Gastrocnemius medialis (tissue), 4 donors: ENCODE measurements at regions not wholly inside any gene's neighbourhood (a gene's known extent, or its start where the extent isn't known, plus 50 kb on each side); places are given as distances from the start of the nearest gene placed in this dataset.

ENCODE experiments used
- ATAC-seq, 2 donors: fragments of 150-250 bp; one replicate each; pipeline ENCODE4 v1.9.1; 2016
- DNase-seq, 2 donors: peaks; one replicate each; pipeline ENCODE4 v3.0.0-alpha.2; 2019
- H3K27ac ChIP-seq, 4 donors: fragments of 200-600 bp; sonication (generic); 1 replicate in 1 of 4; 2 replicates in 3 of 4; pipeline ENCODE4 v1.5.1; 2016 to 2018; ENCODE audit warnings: mild to moderate bottlenecking in 2 of 4, moderate library complexity in 1 of 4
- H3K27me3 ChIP-seq, 3 donors: fragments of 200-600 bp; sonication (generic) in 2 of 3; 1 replicate in 1 of 3; 2 replicates in 2 of 3; pipeline versions ENCODE4 v1.5.1 to v1.6.0; 2016 to 2019; ENCODE audit warnings: mild to moderate bottlenecking in 1 of 3, moderate library complexity in 1 of 3
- H3K36me3 ChIP-seq, 2 donors: fragments of 200-600 bp; sonication (generic) in 1 of 2; one replicate each; pipeline ENCODE4 v1.5.1; 2017 to 2018
- H3K4me1 ChIP-seq, 2 donors: fragments of 200-600 bp; sonication (generic) in 1 of 2; one replicate each; pipeline ENCODE4 v1.5.1; 2016 to 2017; ENCODE audit warnings: mild to moderate bottlenecking in 2 of 2
- H3K4me3 ChIP-seq, 4 donors: fragments of 200-600 bp; sonication (generic) in 3 of 4; 1 replicate in 1 of 4; 2 replicates in 3 of 4; pipeline ENCODE4 v1.5.1; 2016 to 2019; ENCODE audit warnings: mild to moderate bottlenecking in 2 of 4
- H3K9me3 ChIP-seq, 3 donors: fragments of 200-600 bp; sonication (generic) in 2 of 3; 1 replicate in 1 of 3; 2 replicates in 2 of 3; pipeline ENCODE4 v1.5.1; 2016 to 2019
- POLR2A ChIP-seq, 2 donors: fragments of 450-650 bp; IDR thresholded peaks; one replicate each; pipeline ENCODE4 v1.6.1; 2017; ENCODE audit warnings: antibody characterized with exemption in 2 of 2, mild to moderate bottlenecking in 2 of 2, moderate library complexity in 2 of 2
- in situ Hi-C, 4 donors: fragments of 200-750 bp; cut with MboI; loops; one replicate each; pipeline versions ENCODE4 v1.15.0 to v1.8.0; 2017; ENCODE audit warnings: low sequenced_read_pairs in 4 of 4
- intact Hi-C: fragments of 100-400 bp; cut with DNase I; formaldehyde crosslinking; loops from one replicate; pipeline ENCODE4 v1.15.1; 2023; ENCODE audit warnings: low total_unique reads
- TF ChIP-seq, protein P1 (sequence below), 5 experiments: fragments of 450-650 bp in 3 of 5; fragments of 200-600 bp in 2 of 5; sonication (generic) in 2 of 5; IDR thresholded peaks in 4 of 5; conservative IDR thresholded peaks in 1 of 5; 1 replicate in 4 of 5; 2 replicates in 1 of 5; pipeline ENCODE4 v1.5.1; 2016 to 2019; ENCODE audit warnings: antibody characterized with exemption in 5 of 5, mild to moderate bottlenecking in 3 of 5, moderate library complexity in 3 of 5

- H3K4me3 ChIP-seq: no peak overlapping the region
- H3K27me3 ChIP-seq: no peaks in the 10 kb centered on the region
- H3K4me1 ChIP-seq: no peaks in the 10 kb centered on the region
- in situ Hi-C loops: no loop called here
- H3K27ac ChIP-seq: no peak overlapping the region
- ATAC-seq (no peak), DNase-seq (no peak)
- H3K9me3 ChIP-seq: no peaks in the 10 kb centered on the region
- TF ChIP-seq, protein P1, sequence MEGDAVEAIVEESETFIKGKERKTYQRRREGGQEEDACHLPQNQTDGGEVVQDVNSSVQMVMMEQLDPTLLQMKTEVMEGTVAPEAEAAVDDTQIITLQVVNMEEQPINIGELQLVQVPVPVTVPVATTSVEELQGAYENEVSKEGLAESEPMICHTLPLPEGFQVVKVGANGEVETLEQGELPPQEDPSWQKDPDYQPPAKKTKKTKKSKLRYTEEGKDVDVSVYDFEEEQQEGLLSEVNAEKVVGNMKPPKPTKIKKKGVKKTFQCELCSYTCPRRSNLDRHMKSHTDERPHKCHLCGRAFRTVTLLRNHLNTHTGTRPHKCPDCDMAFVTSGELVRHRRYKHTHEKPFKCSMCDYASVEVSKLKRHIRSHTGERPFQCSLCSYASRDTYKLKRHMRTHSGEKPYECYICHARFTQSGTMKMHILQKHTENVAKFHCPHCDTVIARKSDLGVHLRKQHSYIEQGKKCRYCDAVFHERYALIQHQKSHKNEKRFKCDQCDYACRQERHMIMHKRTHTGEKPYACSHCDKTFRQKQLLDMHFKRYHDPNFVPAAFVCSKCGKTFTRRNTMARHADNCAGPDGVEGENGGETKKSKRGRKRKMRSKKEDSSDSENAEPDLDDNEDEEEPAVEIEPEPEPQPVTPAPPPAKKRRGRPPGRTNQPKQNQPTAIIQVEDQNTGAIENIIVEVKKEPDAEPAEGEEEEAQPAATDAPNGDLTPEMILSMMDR (IDR thresholded peaks at IDR 0.05 in 4 of 5, conservative IDR thresholded peaks at IDR 0.05 in 1 of 5): no peak
- TF ChIP-seq POLR2A (IDR thresholded peaks at IDR 0.05): no peak
- intact Hi-C loops: no loop called here
- no peaks in the 10 kb centered on the region for H3K36me3 ChIP-seq
Observed at GRCh38 chr6:12480379-12480778, 190.2 kb downstream of the EDN1 start.

GRCh38 chr6:12481292-12481691 lies 191.1 kb downstream of the EDN1 start:
- no peaks in the 10 kb centered on the region for H3K9me3 ChIP-seq
- ATAC-seq (no peak), DNase-seq (no peak)
- TF ChIP-seq, protein P1 (IDR thresholded peaks at IDR 0.05 in 4 of 5, conservative IDR thresholded peaks at IDR 0.05 in 1 of 5): no peak
- no peak for TF ChIP-seq POLR2A (IDR thresholded peaks at IDR 0.05)
- no peak overlapping the region for H3K27ac ChIP-seq
- H3K27me3 ChIP-seq: no peaks in the 10 kb centered on the region
- in situ Hi-C loops: no loop called here
- H3K36me3 ChIP-seq: no peaks in the 10 kb centered on the region
- H3K4me1 ChIP-seq: no peaks in the 10 kb centered on the region
- intact Hi-C loops: no loop called here
- no peak overlapping the region for H3K4me3 ChIP-seq

DNA sequence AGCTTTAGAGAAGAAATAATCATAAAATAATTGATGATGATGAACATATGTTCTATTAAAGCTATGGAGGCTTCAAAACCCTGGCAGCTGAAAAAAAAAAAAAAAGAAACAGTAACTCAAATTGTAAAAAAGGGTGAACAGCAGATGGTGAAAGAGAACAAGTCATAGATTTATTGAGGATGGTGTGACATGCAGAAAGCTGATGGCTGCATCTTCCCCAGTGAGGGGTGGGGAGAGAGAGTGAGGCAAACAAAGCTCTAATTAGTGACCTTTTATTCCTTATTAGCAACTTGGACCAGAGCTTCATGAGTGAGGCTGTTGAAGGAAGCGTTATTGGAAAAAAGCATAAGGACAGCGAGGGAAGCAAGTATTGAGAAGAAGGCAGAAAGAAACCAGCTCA lies 191.7 kb downstream of the EDN1 start:
- intact Hi-C loops (no loop called here), in situ Hi-C loops (no loop called here)
- no peaks in the 10 kb centered on the region for H3K36me3 ChIP-seq
- DNase-seq (no peak), ATAC-seq (no peak)
- H3K9me3 ChIP-seq: no peaks in the 10 kb centered on the region
- H3K27me3 ChIP-seq: no peaks in the 10 kb centered on the region
- H3K27ac ChIP-seq: no peak overlapping the region
- H3K4me1 ChIP-seq: no peaks in the 10 kb centered on the region
- no peak overlapping the region for H3K4me3 ChIP-seq
- no peak for TF ChIP-seq POLR2A (IDR thresholded peaks at IDR 0.05)
- TF ChIP-seq, protein P1 (IDR thresholded peaks at IDR 0.05 in 4 of 5, conservative IDR thresholded peaks at IDR 0.05 in 1 of 5): no peak

DNA sequence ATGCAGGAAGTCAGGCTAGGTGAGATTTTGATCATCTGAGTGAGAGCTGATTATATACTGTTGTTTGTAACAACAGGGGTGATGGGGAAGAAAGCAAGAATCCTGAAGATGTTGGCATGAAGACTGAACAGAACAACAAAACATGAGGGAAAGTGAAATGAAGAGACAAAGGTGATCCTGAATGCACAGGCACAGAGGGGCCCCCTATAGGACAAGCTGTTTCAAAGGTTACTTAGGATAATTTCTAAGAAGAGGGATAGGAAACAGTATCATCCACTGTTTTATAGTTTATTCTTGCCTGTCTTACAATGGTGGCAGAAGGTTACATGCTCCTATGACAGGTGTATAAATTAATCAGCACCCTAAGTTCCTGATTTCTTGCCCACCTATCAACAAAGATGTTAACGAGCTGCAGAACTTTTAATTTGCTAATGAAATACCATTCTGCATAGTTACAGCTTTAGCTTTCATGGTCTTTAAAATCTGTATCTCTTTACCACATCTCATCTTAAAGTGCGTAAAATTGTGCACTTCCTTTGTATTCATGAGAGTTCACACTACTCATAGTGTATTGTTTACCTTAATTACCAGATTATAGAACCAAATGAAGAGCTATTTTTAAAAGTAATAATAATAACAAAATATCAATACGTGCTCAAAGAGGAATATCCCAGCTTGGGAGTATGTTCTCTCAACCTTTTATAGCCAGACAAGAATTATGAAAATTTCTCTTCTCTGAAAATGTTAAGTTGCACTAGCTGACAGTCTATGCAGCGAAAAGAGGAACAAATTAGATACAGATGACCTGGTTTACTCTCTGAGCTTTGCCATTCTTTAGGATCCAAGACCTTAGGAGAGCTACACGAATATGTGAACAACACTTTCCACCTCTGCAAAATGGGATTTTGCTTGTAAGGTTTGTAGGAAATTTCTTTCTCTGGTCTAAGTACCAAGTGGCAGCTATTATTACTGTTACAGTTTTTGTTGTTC lies 192.5 kb downstream of the EDN1 start:
- Histone ChIP-seq H3K27ac (no peak overlapping the region), H3K4me3 (no peak overlapping the region), H3K36me3 (no peaks in the 10 kb centered on the region), H3K4me1 (no peaks in the 10 kb centered on the region), H3K9me3 (no peaks in the 10 kb centered on the region), H3K27me3 (no peaks in the 10 kb centered on the region)
- no peak for ATAC-seq
- in situ Hi-C loops: no loop called here
- TF ChIP-seq POLR2A (IDR thresholded peaks at IDR 0.05): no peak
- TF ChIP-seq, protein P1 (IDR thresholded peaks at IDR 0.05 in 4 of 5, conservative IDR thresholded peaks at IDR 0.05 in 1 of 5): no peak
- no peak for DNase-seq
- intact Hi-C loops: no loop called here
